Large intestine (tissue), 3 donors: ENCODE measurements at regions not wholly inside any gene's neighbourhood (a gene's known extent, or its start where the extent isn't known, plus 50 kb on each side); places are given as distances from the start of the nearest gene placed in this dataset.
"Not testable (repeated sequence)": the region's sequence is repeated elsewhere in the genome, so short reads cannot be mapped to it uniquely, and the experiment has no call there.

Experiments used
- DNase-seq, 2 donors: peaks; one replicate each; pipeline versions ENCODE4 v3.0.0 to v3.0.0-alpha.2; 2013
- H3K27ac ChIP-seq: one replicate; pipeline ENCODE4 v1.5.1; 2013; ENCODE audit warnings: low read length
- H3K27me3 ChIP-seq: 2 replicates; pipeline ENCODE4 v1.6.1; 2013; ENCODE audit warnings: low read length; ENCODE audit not compliant: control insufficient read depth, insufficient read depth
- H3K36me3 ChIP-seq: 2 replicates; pipeline ENCODE4 v1.6.1; 2013; ENCODE audit warnings: low read length; ENCODE audit not compliant: control insufficient read depth, insufficient read depth
- H3K4me1 ChIP-seq: one replicate; pipeline ENCODE4 v1.6.1; 2013; ENCODE audit warnings: low read length; ENCODE audit not compliant: control insufficient read depth, insufficient read depth
- H3K4me3 ChIP-seq: one replicate; pipeline ENCODE4 v1.5.1; 2013; ENCODE audit warnings: low read length
- H3K9me3 ChIP-seq: one replicate; pipeline ENCODE4 v1.6.1; 2013; ENCODE audit warnings: mild to moderate bottlenecking, low read depth, low read length, moderate library complexity; ENCODE audit not compliant: control insufficient read depth
- WGBS: methylation state at CpG from one replicate; pipeline ENCODE4 v1.1.5; 2013; ENCODE audit warnings: low lambda C conversion rate; ENCODE audit not compliant: insufficient coverage; 5-methylcytosine and 5-hydroxymethylcytosine counted together

DNA sequence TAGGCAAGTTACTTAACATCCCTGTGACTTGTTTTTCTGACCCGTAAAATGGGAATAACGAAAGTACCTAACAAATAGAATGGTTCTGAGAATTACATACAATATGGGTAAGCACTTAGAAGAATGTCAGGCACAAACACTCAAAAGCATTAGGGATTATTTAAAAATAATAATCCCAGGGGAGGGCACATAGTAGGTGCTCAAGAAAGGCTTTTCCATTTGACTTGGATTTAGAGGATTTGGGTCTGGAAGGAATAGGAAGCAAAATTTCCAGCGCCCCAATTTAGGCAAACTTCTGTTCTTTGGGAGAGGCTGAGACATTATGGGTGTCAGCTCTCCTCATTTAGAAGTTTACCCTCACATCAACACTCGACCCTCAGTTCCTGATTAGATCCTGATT, 115.5 kb downstream of the SYF2 start:
- no peak overlapping the region for H3K27ac ChIP-seq
- H3K27me3 ChIP-seq = no peaks in the 10 kb centered on the region
- H3K36me3 ChIP-seq = no peaks in the 10 kb centered on the region
- H3K4me1 ChIP-seq = no peaks in the 10 kb centered on the region
- H3K4me3 ChIP-seq = no peak overlapping the region
- H3K9me3 ChIP-seq = no peaks in the 10 kb centered on the region
- DNase-seq = no peak
- WGBS = no CpG with 5 or more reads among the region's 4 CpGs

DNA sequence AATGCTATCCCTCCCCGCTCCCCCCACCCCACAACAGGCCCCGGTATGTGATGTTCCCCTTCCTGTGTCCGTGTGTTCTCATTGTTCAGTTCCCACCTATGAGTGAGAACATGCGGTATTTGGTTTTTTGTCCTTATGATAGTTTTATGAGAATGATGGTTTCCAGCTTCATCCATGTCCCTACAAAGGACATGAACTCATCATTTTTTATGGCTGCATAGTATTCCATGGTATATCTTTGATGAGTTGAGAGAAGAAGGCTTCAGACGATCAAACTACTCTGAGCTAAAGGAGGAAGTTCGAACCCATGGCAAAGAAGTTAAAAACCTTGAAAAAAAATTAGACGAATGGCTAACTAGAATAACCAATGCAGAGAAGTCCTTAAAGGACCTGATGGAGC, 116.2 kb downstream of the SYF2 start:
- H3K9me3 ChIP-seq, H3K4me3 ChIP-seq, H3K36me3 ChIP-seq, H3K27me3 ChIP-seq, DNase-seq, H3K27ac ChIP-seq, H3K4me1 ChIP-seq: not testable (repeated sequence)
- no CpG with 5 or more reads among the region's 7 CpGs for WGBS

DNA sequence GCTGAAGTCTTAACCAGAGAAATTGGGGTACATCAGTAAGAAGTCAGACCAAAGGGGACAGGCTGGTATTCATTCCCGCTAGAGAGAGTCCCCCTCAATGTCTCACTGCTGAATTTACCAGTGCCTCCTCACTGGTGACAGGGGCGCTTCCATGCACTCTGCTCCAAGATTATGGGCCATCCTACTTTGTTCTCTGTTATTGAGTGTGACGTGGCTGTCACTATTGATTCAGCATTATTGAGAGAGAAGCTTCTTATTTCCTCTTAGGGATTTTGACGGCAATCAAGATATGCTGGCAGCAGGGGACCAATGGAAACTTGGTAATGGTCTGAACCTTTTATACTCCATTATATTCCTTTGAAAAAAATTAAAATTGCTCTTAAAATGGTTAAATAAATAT, 118.6 kb downstream of the SYF2 start:
- Histone ChIP-seq H3K36me3 (no peaks in the 10 kb centered on the region), H3K27ac (no peak overlapping the region)
- 60% methylated on average over 1 of the region's 4 CpGs for WGBS

DNA sequence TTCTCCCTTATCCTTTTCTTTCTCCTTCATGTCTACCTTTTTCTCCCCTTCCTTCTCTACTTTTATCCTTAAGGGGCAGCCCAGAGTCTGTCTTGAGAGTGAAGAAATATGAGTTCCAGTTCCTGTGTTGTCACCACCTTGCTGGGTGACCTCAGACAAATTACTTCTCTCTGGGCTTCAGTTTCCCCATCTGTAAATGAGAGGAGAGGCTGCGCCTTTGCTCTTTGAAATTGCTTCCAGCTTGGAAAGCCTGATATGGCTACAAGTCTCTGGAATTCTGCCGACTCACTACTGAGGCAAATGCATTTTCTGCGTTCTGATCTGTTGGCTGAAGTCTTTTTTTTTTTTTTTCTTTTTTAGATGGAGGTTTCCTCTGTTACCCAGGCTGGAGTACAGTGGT, 119.2 kb downstream of the SYF2 start:
- no peak for DNase-seq
- H3K27me3 ChIP-seq = no peaks in the 10 kb centered on the region
- no peaks in the 10 kb centered on the region for H3K4me1 ChIP-seq
- H3K27ac ChIP-seq = no peak overlapping the region
- H3K9me3 ChIP-seq = no peaks in the 10 kb centered on the region
- no CpG with 5 or more reads among the region's 3 CpGs for WGBS
- no peaks in the 10 kb centered on the region for H3K36me3 ChIP-seq
- H3K4me3 ChIP-seq = no peak overlapping the region

More for the DNA sequence above, 118.6 kb downstream of the SYF2 start:
- Histone ChIP-seq H3K9me3 (no peaks in the 10 kb centered on the region), H3K4me1 (no peaks in the 10 kb centered on the region), H3K4me3 (no peak overlapping the region), H3K27me3 (no peaks in the 10 kb centered on the region)
- no peak for DNase-seq

DNA sequence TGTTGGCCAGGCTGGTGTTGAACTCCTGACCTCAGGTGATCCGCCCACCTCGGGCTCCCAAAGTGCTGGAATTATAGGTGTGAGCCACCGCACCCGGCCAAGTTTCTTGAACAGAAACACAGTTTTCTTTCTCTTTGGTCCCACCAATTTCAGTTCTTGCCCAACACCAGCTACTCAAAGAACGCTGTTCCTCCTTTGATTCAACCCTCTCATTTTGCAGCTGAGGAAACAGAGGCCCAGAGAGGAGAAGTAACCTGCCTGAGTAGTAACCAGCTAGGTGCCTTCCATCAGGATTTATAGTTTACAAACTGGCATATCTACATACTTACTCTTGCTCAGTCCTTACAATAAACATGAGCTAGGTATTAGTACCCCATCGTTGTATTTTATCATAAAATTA, 119.9 kb downstream of the SYF2 start:
- H3K4me1 ChIP-seq = no peaks in the 10 kb centered on the region
- H3K27me3 ChIP-seq = no peaks in the 10 kb centered on the region
- DNase-seq = no peak
- no peak overlapping the region for H3K27ac ChIP-seq
- H3K4me3 ChIP-seq = no peak overlapping the region
- 92% methylated on average over 2 of the region's 6 CpGs for WGBS
- no peaks in the 10 kb centered on the region for H3K9me3 ChIP-seq
- no peaks in the 10 kb centered on the region for H3K36me3 ChIP-seq

DNA sequence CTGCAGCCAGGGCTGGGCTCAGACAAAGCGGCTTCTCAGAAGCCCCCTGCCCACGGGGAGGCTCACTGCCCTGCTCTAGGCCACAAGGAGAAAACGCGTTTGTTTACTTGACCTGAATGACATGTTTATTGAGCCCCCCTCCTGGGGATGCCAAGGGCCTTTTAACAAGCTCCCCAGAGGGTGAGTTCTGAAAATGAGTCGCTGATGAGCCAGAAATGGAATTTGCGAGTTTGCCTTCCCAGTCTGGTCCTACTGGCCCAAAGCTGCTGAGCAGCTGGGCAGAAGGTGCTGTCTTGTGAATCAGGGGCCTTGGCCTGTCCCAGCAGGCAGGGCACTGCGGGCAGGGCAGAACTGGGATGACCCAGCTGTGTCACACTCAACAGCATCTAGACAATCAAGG, 120.6 kb downstream of the SYF2 start:
- no peaks in the 10 kb centered on the region for H3K4me1 ChIP-seq
- H3K27me3 ChIP-seq = no peaks in the 10 kb centered on the region
- no peak overlapping the region for H3K4me3 ChIP-seq
- H3K27ac ChIP-seq = no peak overlapping the region
- H3K9me3 ChIP-seq = no peaks in the 10 kb centered on the region
- no peak for DNase-seq
- WGBS = no CpG with 5 or more reads among the region's 7 CpGs
- no peaks in the 10 kb centered on the region for H3K36me3 ChIP-seq

DNA sequence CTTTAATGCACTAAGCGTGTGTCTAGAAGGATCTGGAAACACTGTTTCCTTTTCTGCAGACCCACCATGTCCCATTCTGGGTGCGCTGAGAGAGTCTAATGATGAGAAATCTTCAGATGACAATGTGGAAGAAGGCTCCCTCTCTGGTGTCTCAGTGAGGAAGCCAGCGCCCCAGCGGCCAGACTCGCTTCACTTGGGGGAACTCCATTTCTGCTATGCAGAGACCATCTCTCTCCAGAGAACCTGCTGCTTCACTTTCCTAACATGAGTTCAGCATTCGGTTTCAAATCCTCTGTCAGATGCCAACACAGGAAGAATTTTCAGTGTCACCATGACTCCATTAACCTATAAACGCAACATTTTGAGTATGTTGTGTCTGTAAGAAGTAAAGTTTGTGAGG, 121.8 kb downstream of the SYF2 start:
- WGBS = 94% methylated on average over 3 of the region's 7 CpGs
- Histone ChIP-seq H3K27ac (no peak overlapping the region), H3K27me3 (no peaks in the 10 kb centered on the region), H3K36me3 (no peaks in the 10 kb centered on the region), H3K9me3 (no peaks in the 10 kb centered on the region), H3K4me1 (no peaks in the 10 kb centered on the region), H3K4me3 (no peak overlapping the region)
- no peak for DNase-seq

DNA sequence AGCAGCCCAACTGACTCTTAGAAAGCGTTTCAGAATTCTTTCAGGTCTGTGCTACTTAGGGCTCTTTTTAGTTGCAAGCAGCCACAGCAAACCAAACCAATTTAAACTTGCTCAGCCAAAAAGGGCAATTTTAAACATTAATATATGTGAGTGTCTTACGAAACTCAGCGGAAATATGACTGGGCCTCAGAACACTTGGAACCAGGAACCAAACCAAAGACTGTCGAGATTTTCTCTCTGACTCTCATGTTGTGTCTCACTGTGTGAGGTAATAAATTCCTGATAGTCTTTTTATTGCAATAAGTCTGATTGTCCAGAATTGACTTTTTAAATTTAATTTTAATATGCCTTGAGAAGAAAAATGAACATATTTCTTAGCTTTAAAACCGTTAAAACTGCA, 122.3 kb downstream of the SYF2 start:
- H3K4me1 ChIP-seq = no peaks in the 10 kb centered on the region
- H3K27ac ChIP-seq = no peak overlapping the region
- H3K9me3 ChIP-seq = no peaks in the 10 kb centered on the region
- no peak overlapping the region for H3K4me3 ChIP-seq
- no peaks in the 10 kb centered on the region for H3K36me3 ChIP-seq
- WGBS = 83% methylated on average over 3 of the region's 5 CpGs
- no peaks in the 10 kb centered on the region for H3K27me3 ChIP-seq
- no peak for DNase-seq

DNA sequence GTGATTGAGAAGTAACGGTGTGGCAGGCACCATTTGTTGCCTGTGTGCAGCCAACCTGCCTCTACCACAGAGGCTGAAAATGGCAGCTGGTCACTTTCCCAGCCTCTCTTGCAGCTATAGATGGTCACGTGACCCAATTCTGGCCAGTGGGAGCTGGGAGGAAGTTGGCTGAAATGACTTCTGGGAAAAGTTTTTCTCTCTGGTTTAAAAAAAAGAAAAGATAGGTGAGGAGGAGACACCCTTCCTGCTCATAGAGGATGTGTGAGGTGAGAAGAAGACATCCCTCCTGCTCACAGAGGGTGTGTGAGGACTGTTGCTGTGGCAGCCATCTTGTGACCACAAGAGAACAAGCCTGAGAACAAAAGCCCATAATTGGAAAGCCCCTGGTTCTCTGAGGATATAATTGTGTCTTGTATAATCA, 122.8 kb downstream of the SYF2 start:
- no peak for DNase-seq
- H3K27me3 ChIP-seq = no peaks in the 10 kb centered on the region
- WGBS = no CpG with 5 or more reads among the region's 2 CpGs
- no peak overlapping the region for H3K4me3 ChIP-seq
- no peak overlapping the region for H3K27ac ChIP-seq
- H3K9me3 ChIP-seq = no peaks in the 10 kb centered on the region
- no peaks in the 10 kb centered on the region for H3K36me3 ChIP-seq
- H3K4me1 ChIP-seq = no peaks in the 10 kb centered on the region

DNA sequence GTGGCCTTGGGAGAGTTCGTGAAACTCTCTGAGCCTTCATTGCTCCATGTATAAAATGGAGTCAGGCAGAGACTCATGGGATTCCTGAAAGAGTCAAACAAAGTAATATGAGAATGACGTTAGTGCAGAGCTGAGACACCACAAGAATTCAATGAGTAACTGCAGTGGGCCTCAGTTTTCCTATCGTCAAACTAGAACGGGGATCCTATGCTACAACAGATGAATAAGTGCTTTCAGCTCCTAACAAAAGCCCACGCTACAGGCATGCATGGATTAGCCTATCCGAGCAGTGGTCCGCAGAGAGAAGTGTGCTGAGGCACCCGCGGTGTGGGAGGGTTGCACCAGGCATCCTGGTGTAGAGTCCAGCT, 124.7 kb downstream of the SYF2 start:
- Histone ChIP-seq H3K4me1 (no peaks in the 10 kb centered on the region), H3K9me3 (no peaks in the 10 kb centered on the region), H3K36me3 (no peaks in the 10 kb centered on the region), H3K27me3 (no peaks in the 10 kb centered on the region), H3K27ac (no peak overlapping the region), H3K4me3 (no peak overlapping the region)
- no peak for DNase-seq
- no CpG with 5 or more reads among the region's 9 CpGs for WGBS

DNA sequence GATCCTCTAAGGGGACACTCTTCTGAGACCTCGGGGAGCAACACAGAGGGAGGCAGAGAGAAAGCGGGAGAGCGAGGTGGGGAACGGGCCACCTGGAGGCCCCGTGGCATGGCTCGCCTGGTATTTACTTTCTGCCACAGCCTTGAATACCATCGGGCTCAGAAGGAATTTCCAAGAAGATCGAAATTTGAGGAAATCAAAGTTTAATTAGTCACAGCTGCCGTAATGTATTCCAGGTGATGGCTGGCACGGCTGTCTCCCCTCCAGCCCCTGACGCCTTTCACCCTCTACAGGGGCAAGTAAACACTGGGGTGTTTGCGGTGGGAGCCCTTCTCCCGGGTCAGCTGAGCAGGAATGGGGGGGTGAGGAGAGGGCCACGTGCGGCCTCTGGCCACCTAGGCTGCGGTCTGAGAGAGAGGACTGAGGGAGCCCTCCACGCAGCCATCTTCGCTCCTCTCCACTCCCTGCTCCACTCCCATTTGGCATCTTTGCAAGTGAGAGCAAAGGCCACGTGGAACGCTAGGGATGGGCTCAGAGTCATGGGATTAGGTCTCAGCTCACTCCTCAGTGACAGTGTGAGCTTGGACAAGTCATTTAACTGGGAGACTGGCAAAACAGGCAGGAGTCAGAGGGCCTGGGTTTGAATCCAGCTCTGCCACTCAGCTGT, 125.2 kb downstream of the SYF2 start:
- H3K27ac ChIP-seq = no peak overlapping the region
- H3K36me3 ChIP-seq = no peaks in the 10 kb centered on the region
- DNase-seq = no peak
- no CpG with 5 or more reads among the region's 20 CpGs for WGBS
- H3K4me3 ChIP-seq = no peak overlapping the region
- no peaks in the 10 kb centered on the region for H3K9me3 ChIP-seq
- H3K27me3 ChIP-seq = no peaks in the 10 kb centered on the region
- no peaks in the 10 kb centered on the region for H3K4me1 ChIP-seq
